A549 (cell line): ENCODE measurements at regions not wholly inside any gene's neighbourhood (a gene's known extent, or its start where the extent isn't known, plus 50 kb on each side); places are given as distances from the start of the nearest gene placed in this dataset.
A peak's percentile ranks its signal among the peaks of the same experiment; 100 is the strongest.

Experiments
- ATAC-seq, 2 experiments: fragments of 200-7000 bp in 1 of 2; fragments of >200 bp in 1 of 2; cut with Nextera tagmentation in 1 of 2; cut with Tn5 transposase in 1 of 2; 3 replicates each; pipeline versions ENCODE4 v1.8.0 to v1.9.1; 2018 to 2020; ENCODE audit warnings: mild to moderate bottlenecking in 1 of 2, moderate library complexity in 1 of 2
- CTCF ChIA-PET: fragments of 300-600 bp; sonication (Branson Sonifier 250); formaldehyde crosslinking; extraction: SDS; loops from one replicate; lab custom pipeline; 2021; ENCODE audit warnings: antibody characterized with exemption, inconsistent platforms; lab: Yijun Ruan, JAX
- POLR2A ChIA-PET: fragments of 350-600 bp; formaldehyde crosslinking; extraction: SDS; loops from one replicate; lab custom pipeline; 2021; ENCODE audit warnings: antibody characterized with exemption, inconsistent platforms; lab: Yijun Ruan, JAX
- DNase-seq, 2 experiments: peaks; one replicate each; pipeline versions ENCODE4 v3.0.0 to v3.0.0-alpha.2; 2011 to 2016; ENCODE audit warnings: low read depth in 1 of 2, low spot score in 1 of 2
- FAIRE-seq: peaks from 2 replicates; lab custom pipeline; 2011; peaks lifted over from hg19 to GRCh38; lab: Jason Lieb, UNC
- H3K27ac ChIP-seq, 2 experiments: fragments of >200 bp; sonication (Bioruptor Twin); formaldehyde crosslinking; 3 replicates each; pipeline ENCODE4 v1.5.1; 2016 to 2017
- H3K4me1 ChIP-seq: fragments of >200 bp; sonication (Bioruptor Twin); formaldehyde crosslinking; 3 replicates; pipeline ENCODE4 v1.6.1; 2016
- H3K4me2 ChIP-seq: fragments of >200 bp; sonication (Bioruptor Twin); formaldehyde crosslinking; 3 replicates; pipeline ENCODE4 v1.6.1; 2016
- H3K4me3 ChIP-seq: fragments of >200 bp; sonication (Bioruptor Twin); formaldehyde crosslinking; 3 replicates; pipeline ENCODE4 v1.5.1; 2016
- H3K9me3 ChIP-seq: fragments of >200 bp; sonication (Bioruptor Twin); formaldehyde crosslinking; 3 replicates; pipeline ENCODE4 v1.6.1; 2016
- CBX2 ChIP-seq: fragments of 200-600 bp; sonication (generic); IDR thresholded peaks from 2 replicates; pipeline ENCODE4 v1.6.1; 2016; ENCODE audit warnings: low read depth, mild to moderate bottlenecking, borderline replicate concordance
- CBX8 ChIP-seq: fragments of 200-600 bp; sonication (generic); IDR thresholded peaks from 2 replicates; pipeline ENCODE4 v1.6.1; 2016
- CEBPB ChIP-seq, 2 experiments: fragments of >200 bp in 1 of 2; sonication (Bioruptor Twin) in 1 of 2; formaldehyde crosslinking in 1 of 2; IDR thresholded peaks; 2 replicates each; pipeline ENCODE4 v1.6.1; 2012 to 2016
- EHF ChIP-seq: fragments of 250-450 bp; sonication (Bioruptor Pico); IDR thresholded peaks from 2 replicates; pipeline ENCODE4 v1.5.0; 2020; ENCODE audit warnings: mild to moderate bottlenecking
- EP300 ChIP-seq, 2 experiments: fragments of >200 bp; sonication (Bioruptor Twin); formaldehyde crosslinking; IDR thresholded peaks; 2 replicates in 1 of 2; 3 replicates in 1 of 2; pipeline ENCODE4 v1.6.1; 2016 to 2017
- FOSL2 ChIP-seq, 2 experiments: fragments of 450-650 bp in 1 of 2; fragments of >200 bp in 1 of 2; sonication (Bioruptor Twin) in 1 of 2; formaldehyde crosslinking; IDR thresholded peaks; 2 replicates each; pipeline versions ENCODE4 v1.5.0 to v1.6.1; 2016 to 2020; ENCODE audit warnings: mild to moderate bottlenecking in 1 of 2, moderate library complexity in 1 of 2
- FOXS1 ChIP-seq: fragments of 250-450 bp; sonication (Bioruptor Pico); IDR thresholded peaks from 2 replicates; pipeline ENCODE4 v1.5.0; 2020; ENCODE audit warnings: mild to moderate bottlenecking, moderate library complexity
- GATA3 ChIP-seq: IDR thresholded peaks from 2 replicates; pipeline ENCODE4 v1.6.1; 2012; ENCODE audit warnings: borderline replicate concordance
- HOXA7 ChIP-seq: fragments of 250-450 bp; sonication (Bioruptor Pico); IDR thresholded peaks from 2 replicates; pipeline ENCODE4 v1.5.0; 2020; ENCODE audit warnings: mild to moderate bottlenecking, moderate library complexity
- JUNB ChIP-seq: fragments of >200 bp; sonication (Bioruptor Twin); formaldehyde crosslinking; IDR thresholded peaks from 2 replicates; pipeline ENCODE4 v1.6.1; 2016
- MAFK ChIP-seq: fragments of 450-650 bp; IDR thresholded peaks from 2 replicates; pipeline ENCODE4 v1.6.1; 2014; ENCODE audit not compliant: partially characterized antibody
- MAZ ChIP-seq: fragments of 150-350 bp; IDR thresholded peaks from 2 replicates; pipeline ENCODE4 v1.6.1; 2014; ENCODE audit warnings: antibody characterized with exemption, low read depth, low read length, borderline replicate concordance
- PHF8 ChIP-seq: fragments of 200-600 bp; sonication (generic); IDR thresholded peaks from 2 replicates; pipeline ENCODE4 v1.6.1; 2016; ENCODE audit warnings: low read depth, mild to moderate bottlenecking, antibody characterized with exemption, moderate library complexity, borderline replicate concordance
- RAD21 ChIP-seq, 2 experiments: fragments of >200 bp in 1 of 2; sonication (Bioruptor Twin) in 1 of 2; formaldehyde crosslinking in 1 of 2; IDR thresholded peaks in 1 of 2; conservative IDR thresholded peaks in 1 of 2; 2 replicates in 1 of 2; 3 replicates in 1 of 2; pipeline ENCODE4 v1.6.1; 2012 to 2018; ENCODE audit warnings: inconsistent platforms in 1 of 2
- WGBS: methylation state at CpG from one replicate; pipeline ENCODE4 v1.1.6; 2017; ENCODE audit errors: missing lambda C conversion rate; 5-methylcytosine and 5-hydroxymethylcytosine counted together
- TF ChIP-seq, protein P1 (sequence below): fragments of >200 bp; sonication (Bioruptor Twin); formaldehyde crosslinking; IDR thresholded peaks from 3 replicates; pipeline ENCODE4 v1.6.1; 2016
- TF ChIP-seq, protein P2 (sequence below): IDR thresholded peaks from 2 replicates; pipeline ENCODE4 v1.6.1; 2012
- TF ChIP-seq, protein P3 (sequence below): IDR thresholded peaks from 2 replicates; pipeline ENCODE4 v1.6.1; 2012
- TF ChIP-seq, protein P4 (sequence below): fragments of 450-650 bp; IDR thresholded peaks from 2 replicates; pipeline ENCODE4 v1.6.1; 2014; ENCODE audit warnings: antibody characterized with exemption

DNA sequence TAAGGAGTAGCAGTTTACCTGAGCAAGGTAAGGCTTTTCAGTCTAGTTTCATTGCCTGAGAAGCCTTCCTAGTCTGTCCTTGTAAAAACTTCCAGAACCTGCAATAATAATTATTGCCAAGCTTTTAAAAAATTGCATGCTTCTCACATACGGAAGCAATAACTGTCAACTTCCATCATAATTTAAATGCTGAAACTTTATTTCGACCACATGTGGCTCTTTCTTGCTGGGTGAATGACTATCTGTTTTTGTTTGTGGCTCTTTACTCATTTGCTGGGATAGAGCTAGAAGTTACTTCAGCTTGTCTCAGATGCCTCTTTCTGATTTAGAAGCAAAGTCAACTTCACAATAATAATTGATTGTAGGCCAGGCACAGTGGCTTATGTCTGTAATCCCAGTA is 95.9 kb upstream of the COL21A1 start:
- Histone ChIP-seq H3K4me1 (no peaks in the 10 kb centered on the region), H3K4me3 (no peak overlapping the region), H3K9me3 (no peaks in the 10 kb centered on the region), H3K27ac (no peak overlapping the region), H3K4me2 (no peak overlapping the region)
- CTCF ChIA-PET, result interaction anchor here (1.2 kb wide), 1 partner anchor 252 kb away, joined by 3 read pairs; no protein-coding TSS in a partner anchor
- ATAC-seq, result no peak
- FAIRE-seq, result no peak
- DNase-seq, result no peak
- TF ChIP-seq CBX2 (no peak), CBX8 (no peak)
- 90% methylated on average over 2 of the region's 2 CpGs for WGBS
- POLR2A ChIA-PET, result no interaction called here

DNA sequence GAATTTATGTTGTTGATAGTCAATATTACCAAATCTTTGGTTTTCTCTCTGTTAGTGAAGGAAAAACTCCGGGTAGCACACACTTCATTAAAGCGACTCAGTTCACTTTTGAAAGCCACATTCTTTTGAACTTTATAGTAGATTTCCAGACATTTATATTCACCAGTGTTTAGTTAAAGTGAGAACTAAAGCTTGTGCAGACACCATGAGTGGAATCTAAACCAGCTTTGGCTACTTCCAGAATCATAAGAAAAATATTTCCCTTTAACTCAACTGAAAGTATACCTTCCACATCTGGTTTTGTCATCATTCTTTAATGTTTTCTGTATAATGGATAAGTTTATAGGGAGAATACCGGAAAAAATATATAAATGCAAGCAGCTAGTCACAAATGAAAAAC is 92.1 kb upstream of the COL21A1 start:
- TF ChIP-seq, protein P1, sequence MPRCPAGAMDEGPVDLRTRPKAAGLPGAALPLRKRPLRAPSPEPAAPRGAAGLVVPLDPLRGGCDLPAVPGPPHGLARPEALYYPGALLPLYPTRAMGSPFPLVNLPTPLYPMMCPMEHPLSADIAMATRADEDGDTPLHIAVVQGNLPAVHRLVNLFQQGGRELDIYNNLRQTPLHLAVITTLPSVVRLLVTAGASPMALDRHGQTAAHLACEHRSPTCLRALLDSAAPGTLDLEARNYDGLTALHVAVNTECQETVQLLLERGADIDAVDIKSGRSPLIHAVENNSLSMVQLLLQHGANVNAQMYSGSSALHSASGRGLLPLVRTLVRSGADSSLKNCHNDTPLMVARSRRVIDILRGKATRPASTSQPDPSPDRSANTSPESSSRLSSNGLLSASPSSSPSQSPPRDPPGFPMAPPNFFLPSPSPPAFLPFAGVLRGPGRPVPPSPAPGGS, result no peak
- TF ChIP-seq, protein P2, sequence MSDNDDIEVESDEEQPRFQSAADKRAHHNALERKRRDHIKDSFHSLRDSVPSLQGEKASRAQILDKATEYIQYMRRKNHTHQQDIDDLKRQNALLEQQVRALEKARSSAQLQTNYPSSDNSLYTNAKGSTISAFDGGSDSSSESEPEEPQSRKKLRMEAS, result no peak
- TF ChIP-seq RAD21 (conservative IDR thresholded peaks at IDR 0.05 in 1 of 2, IDR thresholded peaks at IDR 0.05 in 1 of 2) (no peak), FOSL2 (IDR thresholded peaks at IDR 0.05) (no peak), FOSL2 (CRISPR knock-in tag; IDR thresholded peaks at IDR 0.05) (no peak), FOXS1 (CRISPR knock-in tag) (no peak), HOXA7 (no peak), EP300 (IDR thresholded peaks at IDR 0.05) (no peak)
- Histone ChIP-seq H3K4me3 (no peak overlapping the region), H3K4me1 (peaks cover 18% of the 10 kb centered on the region), H3K4me2 (no peak overlapping the region), H3K27ac (no peak overlapping the region), H3K9me3 (no peaks in the 10 kb centered on the region)
- FAIRE-seq, result no peak
- DNase-seq, result no peak
- 48% methylated on average over 3 of the region's 3 CpGs for WGBS
- no peak for ATAC-seq
- ChIA-PET POLR2A (no interaction called here), CTCF (interaction anchor here (2.8 kb wide), 1 partner anchor 25 kb away, joined by 13 read pairs; no protein-coding TSS in a partner anchor)

DNA sequence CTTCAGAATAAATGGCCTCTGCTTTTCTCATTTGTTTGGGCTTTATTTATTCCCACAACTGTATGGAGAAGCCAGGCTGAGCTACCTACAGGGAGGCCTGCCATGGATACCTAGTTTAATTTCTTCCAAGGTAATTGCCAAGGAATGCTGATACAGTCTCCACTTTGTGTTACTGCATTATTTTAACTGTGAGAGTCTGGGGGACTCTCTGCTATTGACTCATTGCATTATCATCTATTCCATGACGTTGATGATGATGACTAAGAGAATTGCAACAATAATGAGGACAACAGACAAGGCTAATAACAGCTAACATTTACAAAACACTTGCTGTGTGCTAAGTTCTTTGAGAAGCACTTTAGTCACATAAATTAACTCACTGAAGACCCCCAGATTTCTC is 88.3 kb upstream of the COL21A1 start:
- Histone ChIP-seq H3K9me3 (no peaks in the 10 kb centered on the region), H3K4me2 (peak overlapping the region; percentile 29), H3K4me3 (no peak overlapping the region), H3K4me1 (peaks cover 18% of the 10 kb centered on the region), H3K27ac (peak overlapping the region; percentile 52 to 71)
- ChIA-PET CTCF (interaction anchor here (1.1 to 1.6 kb wide), 2 partner anchors 21 to 260 kb away, joined by 3 to 4 read pairs; no protein-coding TSS in a partner anchor), POLR2A (no interaction called here)
- TF ChIP-seq FOSL2 (IDR thresholded peaks at IDR 0.05) (0 out of 2 replicates have a peak, but pooled peaks have one; percentile 21), FOSL2 (CRISPR knock-in tag; IDR thresholded peaks at IDR 0.05) (peak; percentile 82), GATA3 (peak; percentile 16; the same call in 1 of the 2 replicates), CEBPB (IDR thresholded peaks at IDR 0.05) (peak in 1 of 2 experiments; percentile 54; a peak in 1 of 4 replicates), JUNB (peak; percentile 72), EHF (no peak), MAFK (peak; percentile 20)
- 0% methylated on average over 1 of the region's 1 CpG for WGBS
- peak; percentile 70 to 76; a peak in 5 of 6 replicates for ATAC-seq
- DNase-seq, result peak; percentile 19 to 37
- FAIRE-seq, result no peak

DNA sequence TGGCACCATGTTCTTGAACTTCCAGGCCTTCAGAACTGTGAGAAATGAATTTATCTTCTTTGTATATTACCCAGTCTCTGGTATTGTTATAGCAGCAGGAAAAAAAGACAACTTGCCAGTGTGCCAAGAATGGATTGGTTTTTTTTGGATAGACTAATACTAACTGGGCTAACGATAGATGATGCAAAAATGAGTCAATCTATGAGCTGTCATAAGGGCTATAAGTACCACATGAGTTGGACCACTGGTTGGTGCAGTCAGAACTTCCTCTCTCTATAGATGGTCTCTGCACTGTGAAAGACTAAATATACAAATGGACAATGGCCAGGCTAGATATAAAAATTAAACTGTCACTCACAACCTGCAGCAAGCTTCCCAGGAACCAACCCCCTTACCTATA is 87.6 kb upstream of the COL21A1 start:
- CTCF ChIA-PET, result interaction anchor here (1.0 to 1.6 kb wide), 3 partner anchors 20 to 261 kb away, joined by 3 to 8 read pairs (median 4); no protein-coding TSS in a partner anchor
- no peak overlapping the region; the same call in 2 of the 3 replicates for H3K4me3 ChIP-seq
- no peak overlapping the region; the same call in 2 of the 3 replicates for H3K4me2 ChIP-seq
- FAIRE-seq (no peak), ATAC-seq (no peak; a peak in 1 of 6 replicates), DNase-seq (no peak)
- peaks cover 18% of the 10 kb centered on the region for H3K4me1 ChIP-seq
- H3K27ac ChIP-seq, result peak overlapping the region; percentile 41 to 71; a peak in 5 of 6 replicates
- WGBS, result 25% methylated on average over 1 of the region's 1 CpG
- TF ChIP-seq MAZ, result no peak
- TF ChIP-seq, protein P3, sequence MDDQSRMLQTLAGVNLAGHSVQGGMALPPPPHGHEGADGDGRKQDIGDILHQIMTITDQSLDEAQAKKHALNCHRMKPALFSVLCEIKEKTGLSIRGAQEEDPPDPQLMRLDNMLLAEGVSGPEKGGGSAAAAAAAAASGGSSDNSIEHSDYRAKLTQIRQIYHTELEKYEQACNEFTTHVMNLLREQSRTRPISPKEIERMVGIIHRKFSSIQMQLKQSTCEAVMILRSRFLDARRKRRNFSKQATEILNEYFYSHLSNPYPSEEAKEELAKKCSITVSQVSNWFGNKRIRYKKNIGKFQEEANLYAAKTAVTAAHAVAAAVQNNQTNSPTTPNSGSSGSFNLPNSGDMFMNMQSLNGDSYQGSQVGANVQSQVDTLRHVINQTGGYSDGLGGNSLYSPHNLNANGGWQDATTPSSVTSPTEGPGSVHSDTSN, result no peak
- TF ChIP-seq, protein P4, sequence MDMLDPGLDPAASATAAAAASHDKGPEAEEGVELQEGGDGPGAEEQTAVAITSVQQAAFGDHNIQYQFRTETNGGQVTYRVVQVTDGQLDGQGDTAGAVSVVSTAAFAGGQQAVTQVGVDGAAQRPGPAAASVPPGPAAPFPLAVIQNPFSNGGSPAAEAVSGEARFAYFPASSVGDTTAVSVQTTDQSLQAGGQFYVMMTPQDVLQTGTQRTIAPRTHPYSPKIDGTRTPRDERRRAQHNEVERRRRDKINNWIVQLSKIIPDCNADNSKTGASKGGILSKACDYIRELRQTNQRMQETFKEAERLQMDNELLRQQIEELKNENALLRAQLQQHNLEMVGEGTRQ, result no peak
- no peak for TF ChIP-seq PHF8
- H3K9me3 ChIP-seq, result no peaks in the 10 kb centered on the region
- POLR2A ChIA-PET, result no interaction called here
